ENCODE measurements at regions not wholly inside any gene's neighbourhood (a gene's known extent, or its start where the extent isn't known, plus 50 kb on each side); places are given as distances from the start of the nearest gene placed in this dataset.

GRCh38 chr9:107907255-107907654 is 417.7 kb upstream of the KLF4 start:
- DNase-seq (ENCODE audit: low spot score) = no peak
- Histone ChIP-seq H3K36me3 (ENCODE audit: control insufficient read depth in 4 of 4, insufficient read depth in 3 of 4, low read depth in 1 of 4, low read length in 3 of 4) (no peaks in the 10 kb centered on the region), H3K27me3 (ENCODE audit: control insufficient read depth in 4 of 4, insufficient read depth in 4 of 4, low read length in 3 of 4) (peaks cover 0 to 3% (median 0%) of the 10 kb centered on the region in 4 donors), H3K9ac (ENCODE audit: low read depth in 1 of 2, low read length in 2 of 2) (no peak overlapping the region), H3K27ac (ENCODE audit: low read depth in 1 of 2, low read length in 2 of 2) (no peak overlapping the region), H3K4me1 (ENCODE audit: control insufficient read depth in 4 of 4, insufficient read depth in 4 of 4, low read length in 3 of 4) (no peaks in the 10 kb centered on the region), H3K4me3 (ENCODE audit: low read depth in 1 of 3, low read length in 3 of 3) (no peak overlapping the region), H3K9me3 (ENCODE audit: control insufficient read depth in 4 of 4, low read length in 3 of 4) (peaks cover 0 to under 1% (median 0%) of the 10 kb centered on the region in 4 donors)
- TF ChIP-seq, protein P1, sequence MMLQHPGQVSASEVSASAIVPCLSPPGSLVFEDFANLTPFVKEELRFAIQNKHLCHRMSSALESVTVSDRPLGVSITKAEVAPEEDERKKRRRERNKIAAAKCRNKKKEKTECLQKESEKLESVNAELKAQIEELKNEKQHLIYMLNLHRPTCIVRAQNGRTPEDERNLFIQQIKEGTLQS (IDR thresholded peaks at IDR 0.05) = no peak
- TF ChIP-seq, protein P2, sequence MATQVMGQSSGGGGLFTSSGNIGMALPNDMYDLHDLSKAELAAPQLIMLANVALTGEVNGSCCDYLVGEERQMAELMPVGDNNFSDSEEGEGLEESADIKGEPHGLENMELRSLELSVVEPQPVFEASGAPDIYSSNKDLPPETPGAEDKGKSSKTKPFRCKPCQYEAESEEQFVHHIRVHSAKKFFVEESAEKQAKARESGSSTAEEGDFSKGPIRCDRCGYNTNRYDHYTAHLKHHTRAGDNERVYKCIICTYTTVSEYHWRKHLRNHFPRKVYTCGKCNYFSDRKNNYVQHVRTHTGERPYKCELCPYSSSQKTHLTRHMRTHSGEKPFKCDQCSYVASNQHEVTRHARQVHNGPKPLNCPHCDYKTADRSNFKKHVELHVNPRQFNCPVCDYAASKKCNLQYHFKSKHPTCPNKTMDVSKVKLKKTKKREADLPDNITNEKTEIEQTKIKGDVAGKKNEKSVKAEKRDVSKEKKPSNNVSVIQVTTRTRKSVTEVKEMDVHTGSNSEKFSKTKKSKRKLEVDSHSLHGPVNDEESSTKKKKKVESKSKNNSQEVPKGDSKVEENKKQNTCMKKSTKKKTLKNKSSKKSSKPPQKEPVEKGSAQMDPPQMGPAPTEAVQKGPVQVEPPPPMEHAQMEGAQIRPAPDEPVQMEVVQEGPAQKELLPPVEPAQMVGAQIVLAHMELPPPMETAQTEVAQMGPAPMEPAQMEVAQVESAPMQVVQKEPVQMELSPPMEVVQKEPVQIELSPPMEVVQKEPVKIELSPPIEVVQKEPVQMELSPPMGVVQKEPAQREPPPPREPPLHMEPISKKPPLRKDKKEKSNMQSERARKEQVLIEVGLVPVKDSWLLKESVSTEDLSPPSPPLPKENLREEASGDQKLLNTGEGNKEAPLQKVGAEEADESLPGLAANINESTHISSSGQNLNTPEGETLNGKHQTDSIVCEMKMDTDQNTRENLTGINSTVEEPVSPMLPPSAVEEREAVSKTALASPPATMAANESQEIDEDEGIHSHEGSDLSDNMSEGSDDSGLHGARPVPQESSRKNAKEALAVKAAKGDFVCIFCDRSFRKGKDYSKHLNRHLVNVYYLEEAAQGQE (IDR thresholded peaks at IDR 0.05) = no peak
- no peak for TF ChIP-seq YY1 (IDR thresholded peaks at IDR 0.05)
- TF ChIP-seq FOXA2 (IDR thresholded peaks at IDR 0.05) = no peak
- no peak for TF ChIP-seq RAD21 (IDR thresholded peaks at IDR 0.05)
- no peak for TF ChIP-seq JUND (IDR thresholded peaks at IDR 0.05)
- no peak for TF ChIP-seq EGR1 (IDR thresholded peaks at IDR 0.05; ENCODE audit: low read depth in 2 of 2)
- TF ChIP-seq TAF1 (conservative IDR thresholded peaks at IDR 0.05) = no peak
- TF ChIP-seq, protein P3, sequence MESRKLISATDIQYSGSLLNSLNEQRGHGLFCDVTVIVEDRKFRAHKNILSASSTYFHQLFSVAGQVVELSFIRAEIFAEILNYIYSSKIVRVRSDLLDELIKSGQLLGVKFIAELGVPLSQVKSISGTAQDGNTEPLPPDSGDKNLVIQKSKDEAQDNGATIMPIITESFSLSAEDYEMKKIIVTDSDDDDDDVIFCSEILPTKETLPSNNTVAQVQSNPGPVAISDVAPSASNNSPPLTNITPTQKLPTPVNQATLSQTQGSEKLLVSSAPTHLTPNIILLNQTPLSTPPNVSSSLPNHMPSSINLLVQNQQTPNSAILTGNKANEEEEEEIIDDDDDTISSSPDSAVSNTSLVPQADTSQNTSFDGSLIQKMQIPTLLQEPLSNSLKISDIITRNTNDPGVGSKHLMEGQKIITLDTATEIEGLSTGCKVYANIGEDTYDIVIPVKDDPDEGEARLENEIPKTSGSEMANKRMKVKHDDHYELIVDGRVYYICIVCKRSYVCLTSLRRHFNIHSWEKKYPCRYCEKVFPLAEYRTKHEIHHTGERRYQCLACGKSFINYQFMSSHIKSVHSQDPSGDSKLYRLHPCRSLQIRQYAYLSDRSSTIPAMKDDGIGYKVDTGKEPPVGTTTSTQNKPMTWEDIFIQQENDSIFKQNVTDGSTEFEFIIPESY (IDR thresholded peaks at IDR 0.05) = no peak
- no peak for TF ChIP-seq HNF4A (conservative IDR thresholded peaks at IDR 0.05)
- no peak for TF ChIP-seq NR2F2 (IDR thresholded peaks at IDR 0.05)
- TF ChIP-seq SP1 (IDR thresholded peaks at IDR 0.05) = no peak
- no peak for TF ChIP-seq GABPA (IDR thresholded peaks at IDR 0.05 in 1 of 2, conservative IDR thresholded peaks at IDR 0.05 in 1 of 2)
- no peak for TF ChIP-seq HNF4G (IDR thresholded peaks at IDR 0.05)
- no peak for TF ChIP-seq RXRA (IDR thresholded peaks at IDR 0.05)
- 90% methylated on average over 3 of the region's 3 CpGs for WGBS

- 86% methylated on average over 1 of the region's 1 CpG for whole genome bisulfite sequencing
- Histone ChIP-seq H3K9me3 (ENCODE audit: control insufficient read depth in 4 of 4, low read length in 3 of 4) (no peaks in the 10 kb centered on the region), H3K9ac (ENCODE audit: low read depth in 1 of 2, low read length in 2 of 2) (no peak overlapping the region), H3K36me3 (ENCODE audit: control insufficient read depth in 4 of 4, insufficient read depth in 3 of 4, low read depth in 1 of 4, low read length in 3 of 4) (no peaks in the 10 kb centered on the region), H3K27ac (ENCODE audit: low read depth in 1 of 2, low read length in 2 of 2) (no peak overlapping the region), H3K27me3 (ENCODE audit: control insufficient read depth in 4 of 4, insufficient read depth in 4 of 4, low read length in 3 of 4) (peaks cover 0 to 1% (median 0%) of the 10 kb centered on the region in 4 donors), H3K4me3 (ENCODE audit: low read depth in 1 of 3, low read length in 3 of 3) (no peak overlapping the region), H3K4me1 (ENCODE audit: control insufficient read depth in 4 of 4, insufficient read depth in 4 of 4, low read length in 3 of 4) (no peaks in the 10 kb centered on the region)
- no peak for DNase-seq (ENCODE audit: low spot score)
- TF ChIP-seq SP1 (IDR thresholded peaks at IDR 0.05) (no peak), EGR1 (IDR thresholded peaks at IDR 0.05; ENCODE audit: low read depth in 2 of 2) (no peak), TAF1 (conservative IDR thresholded peaks at IDR 0.05) (no peak), YY1 (IDR thresholded peaks at IDR 0.05) (no peak), RAD21 (IDR thresholded peaks at IDR 0.05) (no peak), RXRA (IDR thresholded peaks at IDR 0.05) (no peak), GABPA (IDR thresholded peaks at IDR 0.05 in 1 of 2, conservative IDR thresholded peaks at IDR 0.05 in 1 of 2) (no peak), FOXA1 (IDR thresholded peaks at IDR 0.05) (no peak), FOXA2 (IDR thresholded peaks at IDR 0.05) (no peak), HNF4G (IDR thresholded peaks at IDR 0.05) (no peak), CTCF (IDR thresholded peaks at IDR 0.05; ENCODE audit: low read depth, low read length, missing input control) (no peak), JUND (IDR thresholded peaks at IDR 0.05) (no peak), NR2F2 (IDR thresholded peaks at IDR 0.05) (no peak)
- TF ChIP-seq, protein P1 (IDR thresholded peaks at IDR 0.05) = no peak
- TF ChIP-seq, protein P3 (IDR thresholded peaks at IDR 0.05) = no peak
- TF ChIP-seq, protein P4, sequence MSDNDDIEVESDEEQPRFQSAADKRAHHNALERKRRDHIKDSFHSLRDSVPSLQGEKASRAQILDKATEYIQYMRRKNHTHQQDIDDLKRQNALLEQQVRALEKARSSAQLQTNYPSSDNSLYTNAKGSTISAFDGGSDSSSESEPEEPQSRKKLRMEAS (IDR thresholded peaks at IDR 0.05) = no peak
Measured at GRCh38 chr9:107906074-107906473, 416.5 kb upstream of the KLF4 start.
